BJ (cell line): ENCODE measurements at regions not wholly inside any gene's neighbourhood (a gene's known extent, or its start where the extent isn't known, plus 50 kb on each side); places are given as distances from the start of the nearest gene placed in this dataset.
"Not testable (repeated sequence)": the region's sequence is repeated elsewhere in the genome, so short reads cannot be mapped to it uniquely, and the experiment has no call there.

ENCODE experiments used
- CTCF ChIA-PET: fragments of 350-600 bp; formaldehyde crosslinking; extraction: SDS; loops from one replicate; lab custom pipeline; 2021; ENCODE audit warnings: antibody characterized with exemption, inconsistent platforms; lab: Yijun Ruan, JAX
- POLR2A ChIA-PET: fragments of 300-600 bp; sonication (Branson Sonifier 250); formaldehyde crosslinking; extraction: SDS; loops from one replicate; lab custom pipeline; 2021; ENCODE audit warnings: antibody characterized with exemption; lab: Charles Lee
- DNase-seq: peaks from one replicate; pipeline ENCODE4 v3.0.0-alpha.2; 2011; ENCODE audit warnings: low read depth
- H3K27me3 ChIP-seq: 2 replicates; pipeline ENCODE4 v1.6.0; 2011; ENCODE audit warnings: low read length; ENCODE audit not compliant: control insufficient read depth, insufficient read depth
- H3K36me3 ChIP-seq: 2 replicates; pipeline ENCODE4 v1.5.1; 2011; ENCODE audit warnings: low read length; ENCODE audit not compliant: control insufficient read depth, insufficient read depth
- H3K4me3 ChIP-seq: 2 replicates; pipeline ENCODE4 v1.5.1; 2011; ENCODE audit warnings: low read depth, mild to moderate bottlenecking, control low read depth, low read length
- TF ChIP-seq, protein P1 (sequence below): IDR thresholded peaks from 2 replicates; pipeline ENCODE4 v1.5.1; 2011; ENCODE audit warnings: low read depth, mild to moderate bottlenecking, control low read depth, inconsistent platforms, low read length, moderate library complexity; ENCODE audit not compliant: insufficient read depth

DNA sequence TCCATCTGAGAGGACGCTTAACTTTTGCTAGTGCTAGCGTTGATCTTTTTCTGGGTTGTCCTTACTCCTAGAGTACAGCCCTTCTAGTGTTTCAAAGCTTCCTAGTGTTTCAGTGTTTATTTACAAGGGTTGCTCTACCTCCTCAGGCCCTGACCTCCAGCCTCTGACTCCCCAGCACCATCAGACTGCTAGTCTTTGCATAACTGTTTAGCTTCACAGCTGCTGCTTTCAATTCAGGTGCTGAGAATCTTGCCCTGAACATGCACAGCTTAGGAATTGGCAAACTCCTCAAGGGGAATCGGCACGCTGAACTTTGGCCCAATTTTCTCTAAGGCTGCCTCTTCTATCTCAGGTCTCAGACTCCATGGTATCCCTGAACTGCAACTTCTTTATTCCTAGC, 52.9 kb downstream of the OR52B4 start:
- H3K27me3 ChIP-seq, POLR2A ChIA-PET, H3K36me3 ChIP-seq, DNase-seq, H3K4me3 ChIP-seq, CTCF ChIA-PET: not testable (repeated sequence)

DNA sequence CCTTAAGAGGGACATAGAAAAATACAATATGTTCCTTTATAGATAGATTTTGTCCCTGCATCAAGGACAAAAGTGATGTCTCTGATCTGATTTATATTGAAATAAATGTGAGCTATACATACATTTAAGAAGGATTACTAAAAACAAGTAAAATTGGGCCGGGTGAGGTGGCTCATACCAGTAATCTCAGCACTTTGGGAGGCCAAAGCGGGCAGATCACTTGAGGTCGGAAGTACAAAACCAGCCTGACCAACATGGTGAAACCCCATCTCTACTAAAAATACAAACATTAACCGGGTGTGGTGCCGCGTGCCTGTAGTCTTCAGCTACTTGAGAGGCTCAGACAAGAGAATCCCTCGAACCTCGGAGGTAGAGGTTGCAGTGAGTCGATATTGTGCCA, 91.0 kb downstream of the OR52B4 start:
- H3K36me3 ChIP-seq, CTCF ChIA-PET, POLR2A ChIA-PET, H3K4me3 ChIP-seq, H3K27me3 ChIP-seq, DNase-seq: not testable (repeated sequence)

DNA sequence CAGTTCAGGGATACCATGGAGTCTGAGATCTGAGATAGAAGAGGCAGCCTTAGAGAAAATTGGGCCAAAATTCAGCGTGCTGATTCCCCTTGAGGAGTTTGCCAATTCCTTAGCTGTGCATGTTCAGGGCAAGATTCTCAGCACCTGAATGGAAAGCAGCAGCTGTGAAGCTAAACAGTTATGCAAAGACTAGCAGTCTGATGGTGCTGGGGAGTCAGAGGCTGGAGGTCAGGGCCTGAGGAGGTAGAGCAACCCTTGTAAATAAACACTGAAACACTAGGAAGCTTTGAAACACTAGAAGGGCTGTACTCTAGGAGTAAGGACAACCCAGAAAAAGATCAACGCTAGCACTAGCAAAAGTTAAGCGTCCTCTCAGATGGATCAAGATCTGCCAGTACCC, 117.1 kb downstream of the OR52B4 start:
- POLR2A ChIA-PET, H3K27me3 ChIP-seq, CTCF ChIA-PET, H3K4me3 ChIP-seq, DNase-seq, H3K36me3 ChIP-seq: not testable (repeated sequence)

DNA sequence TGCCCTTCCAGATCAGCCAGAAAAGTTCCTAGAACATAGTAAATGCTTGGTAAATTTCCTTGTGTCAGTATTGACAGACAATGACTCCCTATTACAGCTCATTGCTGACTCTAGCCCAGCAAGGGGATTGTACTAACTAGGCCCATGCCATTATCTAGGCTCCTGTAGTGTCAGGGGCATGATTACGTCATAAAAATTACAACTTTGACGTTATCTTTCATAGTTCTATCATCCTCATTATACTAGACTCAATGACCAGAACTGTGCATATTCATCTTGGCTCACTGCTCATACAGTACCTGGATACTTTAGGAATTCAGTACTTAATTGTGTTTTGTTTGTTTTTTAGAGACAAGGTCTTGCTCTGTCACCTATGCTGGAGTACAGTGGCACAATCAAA, 118.7 kb downstream of the OR52B4 start:
- CTCF ChIA-PET, POLR2A ChIA-PET, H3K36me3 ChIP-seq: not testable (repeated sequence)

DNA sequence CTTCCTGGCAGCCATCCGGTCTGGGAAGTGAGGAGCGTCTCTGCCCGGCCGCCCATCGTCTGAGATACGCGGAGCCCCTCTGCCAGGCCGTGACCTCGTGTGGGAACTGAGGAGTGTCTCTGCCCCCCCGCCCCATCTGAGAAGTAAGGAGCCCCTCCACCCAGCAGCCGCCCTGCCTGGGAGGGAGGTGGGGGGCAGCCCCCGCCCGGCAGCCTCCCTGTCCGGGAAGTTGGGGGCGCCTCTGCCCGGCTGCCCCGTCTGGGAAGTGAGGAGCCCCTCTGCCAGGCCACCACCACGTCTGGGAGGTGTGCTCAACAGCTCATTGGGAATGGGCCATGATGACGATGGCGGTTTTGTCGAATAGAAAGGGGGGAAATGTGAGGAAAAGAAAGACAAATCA, 130.4 kb downstream of the OR52B4 start:
- CTCF ChIA-PET: not testable (repeated sequence)

More for the DNA sequence above, 118.7 kb downstream of the OR52B4 start:
- not testable (repeated sequence) for DNase-seq, H3K4me3 ChIP-seq, H3K27me3 ChIP-seq

DNA sequence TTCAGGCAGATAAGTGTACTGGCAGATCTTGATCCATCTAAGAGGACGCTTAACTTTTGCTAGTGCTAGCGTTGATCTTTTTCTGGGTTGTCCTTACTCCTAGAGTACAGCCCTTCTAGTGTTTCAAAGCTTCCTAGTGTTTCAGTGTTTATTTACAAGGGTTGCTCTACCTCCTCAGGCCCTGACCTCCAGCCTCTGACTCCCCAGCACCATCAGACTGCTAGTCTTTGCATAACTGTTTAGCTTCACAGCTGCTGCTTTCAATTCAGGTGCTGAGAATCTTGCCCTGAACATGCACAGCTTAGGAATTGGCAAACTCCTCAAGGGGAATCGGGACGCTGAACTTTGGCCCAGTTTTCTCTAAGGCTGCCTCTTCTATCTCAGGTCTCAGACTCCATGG, 124.3 kb downstream of the RRM1 start:
- CTCF ChIA-PET, POLR2A ChIA-PET, H3K27me3 ChIP-seq: not testable (repeated sequence)

More for the DNA sequence above, 130.4 kb downstream of the OR52B4 start:
- H3K27me3 ChIP-seq, H3K4me3 ChIP-seq, H3K36me3 ChIP-seq, DNase-seq, POLR2A ChIA-PET: not testable (repeated sequence)

DNA sequence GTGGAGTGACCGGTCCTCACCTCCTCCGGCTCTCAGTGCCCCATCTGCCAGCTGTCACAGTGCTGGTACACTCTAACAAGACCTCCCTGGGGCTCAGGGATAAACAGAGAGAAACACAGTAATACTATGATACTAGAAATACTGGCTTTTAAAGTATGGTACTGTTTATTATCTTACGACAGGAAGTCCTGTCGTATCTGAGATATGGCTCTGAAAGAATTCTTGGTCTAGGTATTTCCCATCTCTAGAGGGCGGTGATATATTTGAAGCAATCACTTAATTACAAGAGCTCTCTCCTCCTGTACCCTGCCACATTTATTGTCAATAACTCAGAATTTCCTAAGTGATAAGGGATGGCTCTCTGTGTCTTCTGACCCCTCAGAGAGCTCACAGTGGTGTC, 119.1 kb downstream of the RRM1 start:
- DNase-seq: no peak
- TF ChIP-seq, protein P1, sequence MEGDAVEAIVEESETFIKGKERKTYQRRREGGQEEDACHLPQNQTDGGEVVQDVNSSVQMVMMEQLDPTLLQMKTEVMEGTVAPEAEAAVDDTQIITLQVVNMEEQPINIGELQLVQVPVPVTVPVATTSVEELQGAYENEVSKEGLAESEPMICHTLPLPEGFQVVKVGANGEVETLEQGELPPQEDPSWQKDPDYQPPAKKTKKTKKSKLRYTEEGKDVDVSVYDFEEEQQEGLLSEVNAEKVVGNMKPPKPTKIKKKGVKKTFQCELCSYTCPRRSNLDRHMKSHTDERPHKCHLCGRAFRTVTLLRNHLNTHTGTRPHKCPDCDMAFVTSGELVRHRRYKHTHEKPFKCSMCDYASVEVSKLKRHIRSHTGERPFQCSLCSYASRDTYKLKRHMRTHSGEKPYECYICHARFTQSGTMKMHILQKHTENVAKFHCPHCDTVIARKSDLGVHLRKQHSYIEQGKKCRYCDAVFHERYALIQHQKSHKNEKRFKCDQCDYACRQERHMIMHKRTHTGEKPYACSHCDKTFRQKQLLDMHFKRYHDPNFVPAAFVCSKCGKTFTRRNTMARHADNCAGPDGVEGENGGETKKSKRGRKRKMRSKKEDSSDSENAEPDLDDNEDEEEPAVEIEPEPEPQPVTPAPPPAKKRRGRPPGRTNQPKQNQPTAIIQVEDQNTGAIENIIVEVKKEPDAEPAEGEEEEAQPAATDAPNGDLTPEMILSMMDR: no peak
- ChIA-PET CTCF (no interaction called here), POLR2A (no interaction called here)
- H3K27me3 ChIP-seq: peaks cover 3% of the 10 kb centered on the region
- H3K4me3 ChIP-seq: no peak overlapping the region
- no peaks in the 10 kb centered on the region for H3K36me3 ChIP-seq

More for the DNA sequence above, 124.3 kb downstream of the RRM1 start:
- not testable (repeated sequence) for H3K4me3 ChIP-seq, H3K36me3 ChIP-seq, DNase-seq

DNA sequence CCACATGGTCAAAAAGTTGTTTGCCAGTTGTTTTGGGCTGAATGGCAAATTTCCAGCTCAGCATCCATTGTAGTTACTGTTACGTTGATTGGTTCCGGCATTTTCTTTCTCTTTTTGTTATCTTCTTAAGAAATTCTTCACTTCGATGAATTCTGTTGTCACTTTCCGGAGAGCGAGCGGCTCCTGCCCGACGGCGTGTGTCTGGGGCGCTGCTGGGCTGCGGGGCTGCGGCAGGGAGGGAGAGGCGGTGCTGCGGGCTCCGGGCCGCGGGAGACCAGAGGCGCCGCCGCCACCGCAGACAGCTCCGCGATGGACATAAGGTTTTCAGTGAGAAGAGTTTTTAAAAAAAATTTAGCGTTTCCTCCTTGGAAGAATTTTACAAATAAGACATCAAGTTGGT, 117.4 kb downstream of the RRM1 start:
- TF ChIP-seq, protein P1: no peak
- no peak for DNase-seq
- H3K36me3 ChIP-seq: no peaks in the 10 kb centered on the region
- peaks cover 3% of the 10 kb centered on the region for H3K27me3 ChIP-seq
- H3K4me3 ChIP-seq: no peak overlapping the region
- CTCF ChIA-PET: interaction anchor here (0.8 to 1.1 kb wide), 2 partner anchors 24 to 25 kb away, joined by 3 read pairs; no protein-coding TSS in a partner anchor
- POLR2A ChIA-PET: no interaction called here
